H4 (cell line): ENCODE measurements at regions not wholly inside any gene's neighbourhood (a gene's known extent, or its start where the extent isn't known, plus 50 kb on each side); places are given as distances from the start of the nearest gene placed in this dataset.
A peak's percentile ranks its signal among the peaks of the same experiment; 100 is the strongest.

Experiments used
- DNase-seq: peaks from one replicate; pipeline ENCODE4 v3.0.0-alpha.2; 2015; ENCODE audit warnings: low spot score

- DNase-seq = no peak
These were observed 168.4 kb upstream of the NHS start for GRCh38 chrX:17206584-17206983.

GRCh38 chrX:17214962-17215361, 160.0 kb upstream of the NHS start:
- no peak for DNase-seq

GRCh38 chrX:17226736-17227135, 148.3 kb upstream of the NHS start:
- DNase-seq = no peak

GRCh38 chrX:17237146-17237545, 137.9 kb upstream of the NHS start:
- no peak for DNase-seq

- peak; percentile 35 for DNase-seq
These were observed 132.5 kb upstream of the NHS start for GRCh38 chrX:17242470-17242869.

- DNase-seq = no peak
These were observed 127.9 kb upstream of the NHS start for GRCh38 chrX:17247144-17247543.

- DNase-seq = no peak
These were observed 112.9 kb upstream of the NHS start for GRCh38 chrX:17262123-17262522.

- no peak for DNase-seq
These were observed 108.9 kb upstream of the NHS start for GRCh38 chrX:17266136-17266535.

GRCh38 chrX:17278961-17279360, 96.0 kb upstream of the NHS start:
- no peak for DNase-seq

GRCh38 chrX:17285983-17286382, 89.0 kb upstream of the NHS start:
- no peak for DNase-seq

- DNase-seq = no peak
These were observed 83.7 kb upstream of the NHS start for GRCh38 chrX:17291171-17291900.

- DNase-seq = no peak
These were observed 82.9 kb upstream of the NHS start for GRCh38 chrX:17292111-17292527.

- DNase-seq = no peak
These were observed 80.4 kb upstream of the NHS start for GRCh38 chrX:17294561-17294960.

- DNase-seq = no peak
These were observed 79.2 kb upstream of the NHS start for GRCh38 chrX:17295791-17296190.

- no peak for DNase-seq
These were observed 76.4 kb upstream of the NHS start for GRCh38 chrX:17298564-17298963.

- DNase-seq = no peak
These were observed 75.8 kb upstream of the NHS start for GRCh38 chrX:17299206-17299605.

- no peak for DNase-seq
These were observed 51.6 kb upstream of the NHS start for GRCh38 chrX:17323397-17323796.
